Smooth muscle cell (in vitro differentiated cells): ENCODE measurements at regions not wholly inside any gene's neighbourhood (a gene's known extent, or its start where the extent isn't known, plus 50 kb on each side); places are given as distances from the start of the nearest gene placed in this dataset.

Source experiments
- DNase-seq: peaks from one replicate; lab custom pipeline; 2025; ENCODE audit not compliant: unreplicated experiment; lab: John Stamatoyannopoulos, UW
- H2AFZ ChIP-seq: fragments of 200-600 bp; sonication (generic); 2 replicates; pipeline ENCODE4 v1.6.0; 2016; ENCODE audit warnings: antibody characterized with exemption, low read depth, mild to moderate bottlenecking
- H3F3A ChIP-seq: fragments of 200-600 bp; sonication (generic); 2 replicates; pipeline ENCODE4 v1.6.0; 2017; ENCODE audit warnings: antibody characterized with exemption, low read depth
- H3K27ac ChIP-seq: fragments of 200-600 bp; sonication (generic); 2 replicates; pipeline ENCODE4 v1.5.1; 2016; ENCODE audit warnings: low read depth, mild to moderate bottlenecking
- H3K27me3 ChIP-seq: fragments of 200-600 bp; sonication (generic); 2 replicates; pipeline ENCODE4 v1.6.1; 2016; ENCODE audit warnings: low read depth, mild to moderate bottlenecking
- H3K36me3 ChIP-seq: fragments of 200-600 bp; sonication (generic); 2 replicates; pipeline ENCODE4 v1.5.1; 2016; ENCODE audit warnings: low read depth
- H3K4me1 ChIP-seq: fragments of 200-600 bp; sonication (generic); 2 replicates; pipeline ENCODE4 v1.5.1; 2016; ENCODE audit warnings: low read depth
- H3K4me2 ChIP-seq: fragments of 200-600 bp; sonication (generic); 2 replicates; pipeline ENCODE4 v1.6.0; 2016; ENCODE audit warnings: mild to moderate bottlenecking
- H3K4me3 ChIP-seq: fragments of 200-600 bp; sonication (generic); 2 replicates; pipeline ENCODE4 v1.5.1; 2016; ENCODE audit warnings: mild to moderate bottlenecking
- H3K79me2 ChIP-seq: fragments of 200-600 bp; sonication (generic); 2 replicates; pipeline ENCODE4 v1.6.0; 2016; ENCODE audit warnings: low read depth, mild to moderate bottlenecking
- H3K9ac ChIP-seq: fragments of 200-600 bp; sonication (generic); 2 replicates; pipeline ENCODE4 v1.6.0; 2016; ENCODE audit warnings: low read depth
- H3K9me3 ChIP-seq: fragments of 200-600 bp; sonication (generic); replicated peaks from 2 replicates; pipeline ENCODE4 v1.5.1; 2016; ENCODE audit warnings: low read depth
- H4K20me1 ChIP-seq: fragments of 200-600 bp; sonication (generic); 2 replicates; pipeline ENCODE4 v1.6.0; 2016; ENCODE audit warnings: low read depth
- WGBS: methylation state at CpG from one replicate; pipeline ENCODE4 v1.1.7; 2016; ENCODE audit warnings: low lambda C conversion rate; 5-methylcytosine and 5-hydroxymethylcytosine counted together
- TF ChIP-seq, protein P1 (sequence below): fragments of 200-600 bp; sonication (generic); IDR thresholded peaks from 2 replicates; pipeline ENCODE4 v1.5.1; 2017; ENCODE audit warnings: borderline replicate concordance, mild to moderate bottlenecking, antibody characterized with exemption; ENCODE audit not compliant: insufficient read depth, poor library complexity, severe bottlenecking

DNA sequence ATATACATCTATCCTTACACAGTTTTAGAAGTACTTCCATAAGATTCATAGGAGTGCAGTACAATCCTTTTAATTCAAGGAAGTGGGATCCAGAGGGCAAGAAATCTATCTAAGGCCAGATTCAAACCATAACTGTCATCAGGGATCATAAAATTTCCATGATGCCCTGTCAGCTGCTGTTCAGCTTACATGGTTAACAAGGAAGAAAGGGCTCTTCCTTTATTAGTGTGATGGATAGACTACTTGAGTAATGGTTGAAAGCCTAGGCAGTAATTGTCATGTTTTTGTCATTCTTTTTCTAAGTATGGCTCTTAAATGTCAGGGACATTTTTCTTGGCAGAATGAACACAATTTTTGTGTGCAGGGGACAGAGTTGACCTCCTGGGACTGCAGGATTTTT lies 159.8 kb upstream of the CXCL13 start:
- Histone ChIP-seq H3K4me2 (no peak overlapping the region), H3K27me3 (peaks cover 42% of the 10 kb centered on the region), H3K79me2 (no peaks in the 10 kb centered on the region), H3K9me3 (no peaks in the 10 kb centered on the region), H2AFZ (no peak overlapping the region), H3F3A (no peaks in the 10 kb centered on the region), H3K4me1 (no peaks in the 10 kb centered on the region), H4K20me1 (no peaks in the 10 kb centered on the region), H3K4me3 (no peak overlapping the region), H3K36me3 (no peaks in the 10 kb centered on the region), H3K9ac (no peak overlapping the region), H3K27ac (no peak overlapping the region)
- TF ChIP-seq, protein P1, sequence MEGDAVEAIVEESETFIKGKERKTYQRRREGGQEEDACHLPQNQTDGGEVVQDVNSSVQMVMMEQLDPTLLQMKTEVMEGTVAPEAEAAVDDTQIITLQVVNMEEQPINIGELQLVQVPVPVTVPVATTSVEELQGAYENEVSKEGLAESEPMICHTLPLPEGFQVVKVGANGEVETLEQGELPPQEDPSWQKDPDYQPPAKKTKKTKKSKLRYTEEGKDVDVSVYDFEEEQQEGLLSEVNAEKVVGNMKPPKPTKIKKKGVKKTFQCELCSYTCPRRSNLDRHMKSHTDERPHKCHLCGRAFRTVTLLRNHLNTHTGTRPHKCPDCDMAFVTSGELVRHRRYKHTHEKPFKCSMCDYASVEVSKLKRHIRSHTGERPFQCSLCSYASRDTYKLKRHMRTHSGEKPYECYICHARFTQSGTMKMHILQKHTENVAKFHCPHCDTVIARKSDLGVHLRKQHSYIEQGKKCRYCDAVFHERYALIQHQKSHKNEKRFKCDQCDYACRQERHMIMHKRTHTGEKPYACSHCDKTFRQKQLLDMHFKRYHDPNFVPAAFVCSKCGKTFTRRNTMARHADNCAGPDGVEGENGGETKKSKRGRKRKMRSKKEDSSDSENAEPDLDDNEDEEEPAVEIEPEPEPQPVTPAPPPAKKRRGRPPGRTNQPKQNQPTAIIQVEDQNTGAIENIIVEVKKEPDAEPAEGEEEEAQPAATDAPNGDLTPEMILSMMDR = no peak
- no peak for DNase-seq

DNA sequence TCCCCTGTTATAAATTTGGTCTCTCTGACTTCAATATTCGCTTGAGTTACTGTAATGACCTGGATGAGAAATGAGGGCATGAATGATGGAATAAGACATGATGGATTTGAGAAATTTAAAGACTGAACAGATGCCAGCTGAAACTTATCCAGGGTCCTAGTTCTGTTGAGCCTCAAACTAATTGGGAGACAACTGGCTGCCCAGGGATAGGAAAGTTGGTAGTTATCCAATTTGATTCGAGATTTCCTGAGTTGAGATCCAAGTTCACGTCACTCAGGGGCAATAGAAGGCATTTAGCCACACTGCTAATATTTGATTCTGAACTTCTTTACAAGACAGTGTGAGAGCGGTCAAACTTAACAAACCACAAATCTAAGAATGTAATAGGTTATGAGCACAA lies 159.0 kb upstream of the CXCL13 start:
- H4K20me1 ChIP-seq = no peaks in the 10 kb centered on the region
- no peaks in the 10 kb centered on the region for H3K9me3 ChIP-seq
- no peak overlapping the region for H3K4me3 ChIP-seq
- no peak overlapping the region for H3K4me2 ChIP-seq
- H3K27ac ChIP-seq = no peak overlapping the region
- no peak overlapping the region for H3K9ac ChIP-seq
- no peaks in the 10 kb centered on the region for H3K36me3 ChIP-seq
- TF ChIP-seq, protein P1 = no peak
- H3K79me2 ChIP-seq = no peaks in the 10 kb centered on the region
- DNase-seq = no peak
- no peak overlapping the region for H2AFZ ChIP-seq
- peaks cover 42% of the 10 kb centered on the region for H3K27me3 ChIP-seq
- WGBS = 84% methylated on average over 4 of the region's 4 CpGs
- H3F3A ChIP-seq = no peaks in the 10 kb centered on the region
- no peaks in the 10 kb centered on the region for H3K4me1 ChIP-seq

DNA sequence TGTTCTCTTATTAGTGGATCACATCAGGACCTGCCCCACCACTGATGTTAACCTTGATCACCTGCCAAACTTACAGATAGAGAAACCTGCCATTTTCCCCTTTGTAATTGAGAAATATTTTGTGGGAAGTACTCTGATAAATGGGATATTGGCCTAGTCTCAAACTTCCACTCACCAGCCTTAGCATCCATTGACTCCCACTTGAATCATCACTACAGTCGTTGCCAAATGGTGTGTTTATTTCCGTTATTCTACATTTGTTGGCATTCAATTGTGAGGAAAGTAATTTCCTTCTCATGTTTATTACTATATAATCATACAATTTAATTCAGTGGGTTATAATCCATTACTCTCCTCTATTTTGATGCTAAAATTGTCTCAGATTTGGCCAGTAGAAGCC lies 156.4 kb upstream of the CXCL13 start:
- Histone ChIP-seq H4K20me1 (no peaks in the 10 kb centered on the region), H3F3A (no peaks in the 10 kb centered on the region), H3K36me3 (no peaks in the 10 kb centered on the region), H3K27me3 (peaks cover 36% of the 10 kb centered on the region), H3K4me3 (no peak overlapping the region), H3K27ac (no peak overlapping the region), H3K9ac (no peak overlapping the region), H3K9me3 (no peaks in the 10 kb centered on the region), H3K4me2 (no peak overlapping the region), H2AFZ (no peak overlapping the region), H3K4me1 (no peaks in the 10 kb centered on the region), H3K79me2 (no peaks in the 10 kb centered on the region)
- WGBS = 83% methylated on average over 2 of the region's 2 CpGs
- no peak for DNase-seq
- TF ChIP-seq, protein P1 = no peak

DNA sequence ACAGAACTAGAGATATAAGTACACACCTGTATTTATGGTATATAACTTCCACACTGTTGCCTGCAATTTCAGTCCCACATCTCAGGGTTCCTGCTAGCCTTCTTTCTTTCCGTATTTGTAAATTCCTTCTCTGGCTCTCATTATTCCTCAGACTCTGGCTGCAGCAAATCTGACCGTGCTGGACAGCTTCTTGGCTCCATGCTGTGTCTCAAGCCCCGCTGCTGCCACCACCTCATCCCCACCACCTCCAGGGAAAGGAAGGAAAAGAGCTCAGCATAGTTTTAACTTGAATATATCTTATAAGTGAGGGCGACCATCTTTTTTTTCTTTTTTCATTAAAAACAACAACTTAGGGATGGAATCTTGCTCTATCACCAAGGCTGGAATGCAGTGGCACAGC lies 155.6 kb upstream of the CXCL13 start:
- no peak overlapping the region for H3K27ac ChIP-seq
- H2AFZ ChIP-seq = no peak overlapping the region
- H3K4me2 ChIP-seq = no peak overlapping the region
- no peaks in the 10 kb centered on the region for H3K79me2 ChIP-seq
- no peak overlapping the region for H3K9ac ChIP-seq
- no peaks in the 10 kb centered on the region for H3K9me3 ChIP-seq
- no peaks in the 10 kb centered on the region for H3K36me3 ChIP-seq
- no peaks in the 10 kb centered on the region for H3K4me1 ChIP-seq
- DNase-seq = no peak
- 80% methylated on average over 4 of the region's 4 CpGs for WGBS
- no peaks in the 10 kb centered on the region for H4K20me1 ChIP-seq
- H3K4me3 ChIP-seq = no peak overlapping the region
- no peaks in the 10 kb centered on the region for H3F3A ChIP-seq
- TF ChIP-seq, protein P1 = no peak
- H3K27me3 ChIP-seq = peaks cover 30% of the 10 kb centered on the region
